Glomerular visceral epithelial cell (primary cell): ENCODE measurements at regions not wholly inside any gene's neighbourhood (a gene's known extent, or its start where the extent isn't known, plus 50 kb on each side); places are given as distances from the start of the nearest gene placed in this dataset.
A peak's percentile ranks its signal among the peaks of the same experiment; 100 is the strongest.

ENCODE experiments used
- DNase-seq: peaks from one replicate; pipeline ENCODE4 v3.0.0-alpha.2; 2016; ENCODE audit errors: extremely low spot score

GRCh38 chr15:31262901-31263671, 63.5 kb upstream of the KLF13 start:
- peak; percentile 76 for DNase-seq

GRCh38 chr15:31263751-31264558, 62.7 kb upstream of the KLF13 start:
- DNase-seq, result peak; percentile 68

- no peak for DNase-seq
These were observed 62.0 kb upstream of the KLF13 start for GRCh38 chr15:31264559-31265089.

- no peak for DNase-seq
These were observed 61.4 kb upstream of the KLF13 start for GRCh38 chr15:31265090-31265870.

- no peak for DNase-seq
These were observed 60.5 kb upstream of the KLF13 start for GRCh38 chr15:31265871-31266711.

- no peak for DNase-seq
These were observed 59.9 kb upstream of the KLF13 start for GRCh38 chr15:31266712-31267111.

GRCh38 chr15:31267161-31268107, 59.2 kb upstream of the KLF13 start:
- no peak for DNase-seq

- DNase-seq, result no peak
These were observed 58.5 kb upstream of the KLF13 start for GRCh38 chr15:31268108-31268501.

- DNase-seq, result no peak
These were observed 57.5 kb upstream of the KLF13 start for GRCh38 chr15:31268911-31269784.

GRCh38 chr15:31269816-31270575, 56.6 kb upstream of the KLF13 start:
- no peak for DNase-seq

- DNase-seq, result no peak
These were observed 55.9 kb upstream of the KLF13 start for GRCh38 chr15:31270767-31271166.

GRCh38 chr15:31271224-31271635, 55.4 kb upstream of the KLF13 start:
- DNase-seq, result no peak

GRCh38 chr15:31271711-31272557, 54.7 kb upstream of the KLF13 start:
- no peak for DNase-seq

- no peak for DNase-seq
These were observed 53.9 kb upstream of the KLF13 start for GRCh38 chr15:31272558-31273257.

- no peak for DNase-seq
These were observed 53.2 kb upstream of the KLF13 start for GRCh38 chr15:31273258-31273941.
